CD1c-positive myeloid dendritic cell (primary cell): ENCODE measurements at regions not wholly inside any gene's neighbourhood (a gene's known extent, or its start where the extent isn't known, plus 50 kb on each side); places are given as distances from the start of the nearest gene placed in this dataset.
"Not testable (repeated sequence)": the region's sequence is repeated elsewhere in the genome, so short reads cannot be mapped to it uniquely, and the experiment has no call there.

Source experiments
- DNase-seq: peaks from one replicate; pipeline ENCODE4 v3.0.0-alpha.2; 2016; ENCODE audit errors: extremely low spot score

DNA sequence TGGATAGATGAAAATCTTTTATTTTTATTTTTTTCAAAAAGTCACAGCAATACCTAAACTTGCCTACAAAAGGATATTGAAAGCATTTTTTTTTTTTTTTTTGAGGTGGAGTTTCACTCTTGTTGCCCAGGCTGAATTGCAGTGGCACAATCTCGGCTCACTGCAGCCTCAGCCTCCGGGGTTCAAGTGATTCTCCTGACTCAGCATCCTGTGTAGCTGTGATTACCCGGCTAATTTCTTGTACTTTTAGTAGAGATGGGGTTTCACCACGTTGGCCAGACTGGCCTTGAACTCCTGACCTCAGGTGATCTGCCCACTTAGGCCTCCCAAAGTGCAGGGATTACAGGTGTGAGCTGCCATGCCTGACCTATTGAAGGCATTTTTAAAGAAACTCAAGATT lies 69.1 kb upstream of the DGKB start:
- not testable (repeated sequence) for DNase-seq

GRCh38 chr7:14967376-14967775 lies 64.8 kb upstream of the DGKB start:
- not testable (repeated sequence) for DNase-seq

GRCh38 chr7:14962778-14963177 lies 60.2 kb upstream of the DGKB start:
- no peak for DNase-seq

- no peak for DNase-seq
These were observed 58.2 kb upstream of the DGKB start for GRCh38 chr7:14960721-14961120.

DNA sequence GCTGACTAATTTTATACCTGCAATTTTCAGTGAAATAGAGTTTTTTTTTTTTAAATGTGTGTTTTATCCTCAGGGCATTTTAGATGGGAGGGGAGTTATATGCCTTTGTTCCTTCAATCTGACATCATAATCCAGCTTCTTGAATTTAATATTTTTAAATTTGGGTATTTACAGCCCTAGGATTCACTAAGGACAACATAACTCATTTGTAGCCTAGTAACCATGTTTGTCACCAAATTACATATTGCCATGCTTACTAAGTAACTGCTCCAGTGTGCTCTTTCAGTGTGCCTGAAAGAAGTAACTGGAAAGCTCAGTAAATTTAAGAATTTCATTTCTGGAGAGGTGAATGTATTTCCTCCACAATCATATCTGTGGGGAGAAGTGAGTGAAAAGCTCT lies 56.8 kb upstream of the DGKB start:
- no peak for DNase-seq

DNA sequence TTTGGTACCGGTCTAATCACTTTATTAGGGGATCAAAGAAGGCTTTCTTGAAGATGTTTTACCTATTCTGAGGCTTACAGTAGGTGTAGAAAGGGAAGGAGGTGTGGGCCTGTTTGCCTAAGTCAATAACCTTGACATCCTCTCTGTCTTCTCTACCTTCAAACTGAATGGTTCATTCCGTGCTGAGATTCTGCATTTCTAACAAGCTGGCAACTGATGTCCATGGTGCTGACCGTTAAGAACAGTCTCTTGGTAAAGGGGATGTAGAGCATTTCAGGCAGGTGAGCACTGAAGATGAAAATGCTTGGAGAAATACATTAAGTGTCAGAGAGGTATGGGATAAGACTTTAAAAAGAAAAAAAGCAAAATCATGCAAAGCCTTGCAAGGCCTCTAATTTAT lies 51.5 kb upstream of the DGKB start:
- no peak for DNase-seq
